Liver (tissue), 8 donors: ENCODE measurements at regions not wholly inside any gene's neighbourhood (a gene's known extent, or its start where the extent isn't known, plus 50 kb on each side); places are given as distances from the start of the nearest gene placed in this dataset.
A peak's percentile ranks its signal among the peaks of the same experiment; 100 is the strongest.

ENCODE experiments used
- DNase-seq: peaks from one replicate; pipeline ENCODE4 v3.0.0-alpha.2; 2017; ENCODE audit warnings: low spot score
- H3K27ac ChIP-seq, 2 donors: one replicate each; pipeline ENCODE4 v1.7.0; 2013; ENCODE audit warnings: inconsistent platforms in 2 of 2, low read length in 2 of 2, control low read depth in 1 of 2, low read depth in 1 of 2, mild to moderate bottlenecking in 1 of 2
- H3K27me3 ChIP-seq, 4 donors: one replicate each; pipeline versions ENCODE4 v1.6.1 to v1.7.0; 2013; ENCODE audit warnings: low read length in 3 of 4, inconsistent platforms in 1 of 4, mild to moderate bottlenecking in 1 of 4, moderate library complexity in 1 of 4; ENCODE audit not compliant: control insufficient read depth in 4 of 4, insufficient read depth in 4 of 4
- H3K36me3 ChIP-seq, 4 donors: one replicate each; pipeline versions ENCODE4 v1.6.1 to v1.7.0; 2013; ENCODE audit warnings: low read length in 3 of 4, mild to moderate bottlenecking in 3 of 4, low read depth in 1 of 4, moderate library complexity in 1 of 4; ENCODE audit not compliant: control insufficient read depth in 4 of 4, insufficient read depth in 3 of 4
- H3K4me1 ChIP-seq, 4 donors: one replicate each; pipeline versions ENCODE4 v1.6.1 to v1.7.0; 2013; ENCODE audit warnings: low read length in 3 of 4, mild to moderate bottlenecking in 3 of 4, moderate library complexity in 1 of 4; ENCODE audit not compliant: control insufficient read depth in 4 of 4, insufficient read depth in 4 of 4
- H3K4me3 ChIP-seq, 3 donors: one replicate each; pipeline versions ENCODE4 v1.6.1 to v1.7.0; 2013; ENCODE audit warnings: low read length in 3 of 3, control low read depth in 1 of 3, low read depth in 1 of 3, mild to moderate bottlenecking in 1 of 3
- H3K9ac ChIP-seq, 2 donors: one replicate each; pipeline ENCODE4 v1.7.0; 2013; ENCODE audit warnings: low read length in 2 of 2, mild to moderate bottlenecking in 2 of 2, moderate library complexity in 2 of 2, control low read depth in 1 of 2, low read depth in 1 of 2
- H3K9me3 ChIP-seq, 4 donors: one replicate each; pipeline versions ENCODE4 v1.6.1 to v1.7.0; 2013; ENCODE audit warnings: low read length in 3 of 4; ENCODE audit not compliant: control insufficient read depth in 4 of 4
- ATF3 ChIP-seq: IDR thresholded peaks from 2 replicates; pipeline ENCODE4 v1.6.1; 2016; ENCODE audit warnings: antibody characterized with exemption
- CTCF ChIP-seq: fragments of 150-350 bp; IDR thresholded peaks from 2 replicates; pipeline ENCODE4 v1.5.1; 2017; ENCODE audit warnings: improper control_type of control experiment, low read depth, low read length; ENCODE audit not compliant: missing input control
- FOXA2 ChIP-seq: IDR thresholded peaks from 2 replicates; pipeline ENCODE4 v1.6.1; 2016; ENCODE audit warnings: antibody characterized with exemption
- JUND ChIP-seq, 2 donors: IDR thresholded peaks; 2 replicates each; pipeline ENCODE4 v1.6.1; 2016; ENCODE audit warnings: antibody characterized with exemption in 2 of 2
- RAD21 ChIP-seq, 2 donors: IDR thresholded peaks; 2 replicates each; pipeline ENCODE4 v1.6.1; 2016; ENCODE audit warnings: antibody characterized with exemption in 2 of 2, mild to moderate bottlenecking in 2 of 2
- REST ChIP-seq: IDR thresholded peaks from 2 replicates; pipeline ENCODE4 v1.6.1; 2016; ENCODE audit warnings: antibody characterized with exemption, mild to moderate bottlenecking
- RXRA ChIP-seq, 2 donors: IDR thresholded peaks; 2 replicates each; pipeline ENCODE4 v1.6.1; 2017 to 2018; ENCODE audit warnings: antibody characterized with exemption in 2 of 2, mild to moderate bottlenecking in 1 of 2
- ZBTB33 ChIP-seq: IDR thresholded peaks from 2 replicates; pipeline ENCODE4 v1.6.1; 2016; ENCODE audit warnings: antibody characterized with exemption
- WGBS: extraction: QIAGEN DNeasy Blood & Tissue Kit; methylation state at CpG from one replicate; pipeline ENCODE4 v1.1.7; 2013; 5-methylcytosine and 5-hydroxymethylcytosine counted together
- donor health status: healthy.
- donor health status: healthy.
- donor health status: healthy.
- donor health status: healthy.
- donor health status: healthy.

- Histone ChIP-seq H3K9ac (no peak overlapping the region), H3K9me3 (no peaks in the 10 kb centered on the region), H3K4me3 (no peak overlapping the region), H3K36me3 (no peaks in the 10 kb centered on the region), H3K4me1 (peaks cover 0 to 4% (median 0%) of the 10 kb centered on the region in 4 donors), H3K27ac (no peak overlapping the region), H3K27me3 (peaks cover 0 to 4% (median 0%) of the 10 kb centered on the region in 4 donors)
- 13% methylated on average over 20 of the region's 20 CpGs for WGBS
- no peak for TF ChIP-seq ATF3
- TF ChIP-seq RAD21 (IDR thresholded peaks at IDR 0.05), result peak; percentile 81 to 91
- TF ChIP-seq CTCF, result peak; percentile 81
- no peak for TF ChIP-seq FOXA2
- peak; percentile 86 for DNase-seq
Observed at GRCh38 chr6:30396833-30397479, 52.0 kb downstream of the RPP21 start.

- peaks cover 0 to 4% (median 0%) of the 10 kb centered on the region in 4 donors for H3K27me3 ChIP-seq
- H3K9me3 ChIP-seq, result no peaks in the 10 kb centered on the region
- TF ChIP-seq JUND (IDR thresholded peaks at IDR 0.05) (no peak), ATF3 (no peak), ZBTB33 (no peak), REST (no peak), RXRA (IDR thresholded peaks at IDR 0.05) (no peak), RAD21 (IDR thresholded peaks at IDR 0.05) (no peak)
- no peak overlapping the region for H3K27ac ChIP-seq
- DNase-seq, result no peak
- no peak overlapping the region for H3K9ac ChIP-seq
- 79% methylated on average over 3 of the region's 3 CpGs for WGBS
- no peak overlapping the region for H3K4me3 ChIP-seq
- no peaks in the 10 kb centered on the region for H3K36me3 ChIP-seq
- H3K4me1 ChIP-seq, result peaks cover 0 to 4% (median 0%) of the 10 kb centered on the region in 4 donors
Observed at GRCh38 chr6:30397697-30398096, 52.7 kb downstream of the RPP21 start.
